Myocyte (in vitro differentiated cells): ENCODE measurements at regions not wholly inside any gene's neighbourhood (a gene's known extent, or its start where the extent isn't known, plus 50 kb on each side); places are given as distances from the start of the nearest gene placed in this dataset.
A peak's percentile ranks its signal among the peaks of the same experiment; 100 is the strongest.

Experiments used
- DNase-seq: peaks from one replicate; pipeline ENCODE4 v3.0.0-alpha.2; 2012; ENCODE audit warnings: low read depth

GRCh38 chr17:77361986-77362620 is 221.3 kb downstream of the SEC14L1 start:
- DNase-seq, result no peak

- DNase-seq, result no peak
Measured at GRCh38 chr17:77363821-77364361, 223.1 kb downstream of the SEC14L1 start.

GRCh38 chr17:77364381-77364911 is 223.7 kb downstream of the SEC14L1 start:
- DNase-seq, result no peak

- DNase-seq, result no peak
Measured at GRCh38 chr17:77364941-77365583, 224.3 kb downstream of the SEC14L1 start.

GRCh38 chr17:77365584-77366186 is 224.9 kb downstream of the SEC14L1 start:
- peak; percentile 95 for DNase-seq

GRCh38 chr17:77366206-77366557 is 225.4 kb downstream of the SEC14L1 start:
- no peak for DNase-seq

GRCh38 chr17:77366558-77367245 is 225.9 kb downstream of the SEC14L1 start:
- DNase-seq, result no peak

GRCh38 chr17:77369544-77369971 is 228.8 kb downstream of the SEC14L1 start:
- no peak for DNase-seq

GRCh38 chr17:77370586-77370985 is 229.8 kb downstream of the SEC14L1 start:
- DNase-seq, result no peak

- peak; percentile 94 for DNase-seq
Measured at GRCh38 chr17:77371117-77371887, 230.5 kb downstream of the SEC14L1 start.

- peak; percentile 85 for DNase-seq
Measured at GRCh38 chr17:77371888-77372443, 231.2 kb downstream of the SEC14L1 start.

GRCh38 chr17:77372444-77373298 is 231.9 kb downstream of the SEC14L1 start:
- DNase-seq, result peak; percentile 92

- no peak for DNase-seq
Measured at GRCh38 chr17:77373299-77374169, 232.8 kb downstream of the SEC14L1 start.

GRCh38 chr17:77374170-77374936 is 233.6 kb downstream of the SEC14L1 start:
- peak; percentile 90 for DNase-seq

- DNase-seq, result no peak
Measured at GRCh38 chr17:77375108-77375916, 234.5 kb downstream of the SEC14L1 start.

- DNase-seq, result no peak
Measured at GRCh38 chr17:77375917-77376651, 235.3 kb downstream of the SEC14L1 start.
